ENCODE measurements at regions not wholly inside any gene's neighbourhood (a gene's known extent, or its start where the extent isn't known, plus 50 kb on each side); places are given as distances from the start of the nearest gene placed in this dataset.

- TF ChIP-seq BHLHE40 (IDR thresholded peaks at IDR 0.05; ENCODE audit: borderline replicate concordance) (no peak), ZNF384 (IDR thresholded peaks at IDR 0.05) (no peak), PKNOX1 (IDR thresholded peaks at IDR 0.05) (no peak), FOXK2 (IDR thresholded peaks at IDR 0.05) (no peak), TARDBP (IDR thresholded peaks at IDR 0.05) (no peak), LEF1 (IDR thresholded peaks at IDR 0.05; ENCODE audit: borderline replicate concordance) (no peak), FOXM1 (IDR thresholded peaks at IDR 0.05; ENCODE audit: borderline replicate concordance) (no peak), SUZ12 (IDR thresholded peaks at IDR 0.05) (no peak), HDGF (IDR thresholded peaks at IDR 0.05; ENCODE audit: borderline replicate concordance) (no peak), SP1 (IDR thresholded peaks at IDR 0.05) (no peak), ELF4 (IDR thresholded peaks at IDR 0.05) (no peak), L3MBTL2 (conservative IDR thresholded peaks at IDR 0.05) (no peak), NFRKB (IDR thresholded peaks at IDR 0.05) (no peak), CTBP1 (IDR thresholded peaks at IDR 0.05; ENCODE audit: borderline replicate concordance) (no peak)
Measured at GRCh38 chr3:145368748-145369147, 792.2 kb downstream of the PLOD2 start.
